HG03521 (cell line): ENCODE measurements at regions not wholly inside any gene's neighbourhood (a gene's known extent, or its start where the extent isn't known, plus 50 kb on each side); places are given as distances from the start of the nearest gene placed in this dataset.

Source experiments
- ATAC-seq: cut with Tn5 transposase; IDR thresholded peaks from one replicate; pipeline ENCODE4 v1.9.1; 2021; ENCODE audit warnings: mild to moderate bottlenecking, moderate library complexity; ENCODE audit not compliant: unreplicated experiment

DNA sequence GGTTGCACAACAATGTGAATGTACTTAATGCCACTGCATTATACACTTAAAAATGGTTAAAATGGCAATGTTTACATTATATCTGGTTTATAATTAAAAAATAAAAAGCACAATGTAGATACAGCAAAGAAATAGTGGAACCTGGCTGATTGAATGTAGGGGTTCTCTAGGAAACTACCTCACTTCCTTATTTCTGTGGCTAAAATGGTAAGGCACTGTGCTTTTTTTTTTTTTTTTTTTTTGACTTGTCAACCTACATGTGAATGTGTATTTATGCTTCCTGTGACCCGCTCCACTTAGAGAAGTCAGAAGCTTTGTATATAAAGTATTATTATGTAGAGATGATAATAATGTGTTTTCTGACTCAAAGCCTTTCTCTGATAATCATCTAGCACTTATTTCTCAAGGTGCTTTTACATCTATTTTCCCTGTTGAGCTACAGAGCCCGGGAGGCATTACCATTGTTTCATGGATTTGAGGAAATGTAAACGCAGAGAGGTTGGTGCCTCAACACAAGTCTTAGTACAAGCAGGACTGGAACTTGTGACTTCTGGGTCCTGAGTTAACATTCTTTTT lies 55.0 kb downstream of the SOX4 start:
- ATAC-seq, result no peak

DNA sequence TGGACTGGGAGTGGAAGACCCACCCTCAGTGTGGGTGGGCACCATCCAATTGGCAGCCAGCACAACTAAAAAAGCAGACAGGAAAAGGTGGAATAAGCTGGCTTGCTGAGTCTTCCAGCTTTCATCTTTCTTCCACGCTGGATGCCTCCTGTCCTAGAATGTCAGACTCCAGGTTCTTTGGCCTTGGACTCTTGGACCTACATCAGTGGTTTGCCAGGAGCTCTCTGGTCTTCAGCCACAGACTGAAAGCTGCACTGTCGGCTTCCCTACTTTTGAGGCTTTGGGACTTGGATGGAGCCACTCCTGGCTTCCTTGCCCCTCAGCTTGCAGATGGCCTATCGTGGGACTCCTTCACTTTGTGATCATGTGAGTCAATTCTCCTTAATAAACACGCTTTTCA lies 59.8 kb downstream of the SOX4 start:
- ATAC-seq, result no peak

DNA sequence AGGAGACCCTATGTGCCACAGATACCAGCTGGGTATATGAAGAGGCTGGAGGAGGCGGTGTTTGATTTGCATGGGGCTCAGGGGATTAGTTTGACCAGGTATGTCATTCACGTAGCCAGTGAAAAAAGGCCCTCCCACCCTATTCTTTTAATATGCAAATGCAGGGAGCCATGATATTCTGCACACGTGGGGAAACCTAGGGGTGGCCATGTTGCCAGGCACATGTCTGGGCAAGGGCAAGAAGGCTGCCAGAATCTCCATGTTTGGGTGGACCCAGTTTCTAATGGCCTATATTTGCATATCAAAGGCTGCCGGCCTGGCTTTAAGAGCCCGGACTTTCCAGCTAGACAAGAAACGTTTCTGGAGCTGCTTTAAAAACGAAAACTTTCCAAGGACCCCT lies 60.4 kb downstream of the SOX4 start:
- no peak for ATAC-seq

DNA sequence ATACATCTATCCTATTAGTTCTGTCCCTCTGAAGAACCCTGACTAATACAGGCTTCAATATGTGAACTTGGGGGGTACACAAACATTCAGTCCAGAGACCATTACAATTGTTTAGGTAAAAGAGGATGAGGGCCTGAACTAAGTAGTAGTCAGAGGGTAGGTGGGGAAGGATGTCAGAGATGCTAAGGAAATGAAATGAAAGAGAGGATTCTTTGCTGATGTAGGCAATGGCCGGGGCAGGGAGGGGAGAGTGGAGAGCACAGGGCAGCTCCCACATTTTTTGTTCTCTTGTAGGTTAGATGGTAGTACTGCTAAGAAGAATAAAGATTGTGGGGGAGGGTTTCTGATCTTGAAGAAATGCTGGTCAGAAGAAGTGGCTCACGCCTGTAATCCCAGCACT lies 60.8 kb downstream of the SOX4 start:
- no peak for ATAC-seq

DNA sequence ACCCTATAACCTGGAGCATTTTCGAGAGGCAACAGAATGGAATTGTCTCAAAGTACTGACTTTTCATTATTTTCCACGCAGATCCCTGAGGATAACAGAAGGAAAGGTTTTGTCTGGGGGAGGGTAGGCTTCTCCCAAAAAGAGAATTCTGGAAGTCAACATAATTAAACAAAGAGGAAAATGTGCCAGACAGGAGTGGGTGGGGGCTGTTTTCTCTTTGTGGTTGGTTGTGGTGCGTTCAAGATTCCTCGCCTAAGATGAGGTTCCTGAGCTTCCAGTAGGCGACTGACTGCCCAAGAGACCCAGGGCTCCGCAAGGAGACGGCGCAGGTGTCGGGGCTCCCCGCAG lies 70.4 kb downstream of the SOX4 start:
- ATAC-seq, result no peak

DNA sequence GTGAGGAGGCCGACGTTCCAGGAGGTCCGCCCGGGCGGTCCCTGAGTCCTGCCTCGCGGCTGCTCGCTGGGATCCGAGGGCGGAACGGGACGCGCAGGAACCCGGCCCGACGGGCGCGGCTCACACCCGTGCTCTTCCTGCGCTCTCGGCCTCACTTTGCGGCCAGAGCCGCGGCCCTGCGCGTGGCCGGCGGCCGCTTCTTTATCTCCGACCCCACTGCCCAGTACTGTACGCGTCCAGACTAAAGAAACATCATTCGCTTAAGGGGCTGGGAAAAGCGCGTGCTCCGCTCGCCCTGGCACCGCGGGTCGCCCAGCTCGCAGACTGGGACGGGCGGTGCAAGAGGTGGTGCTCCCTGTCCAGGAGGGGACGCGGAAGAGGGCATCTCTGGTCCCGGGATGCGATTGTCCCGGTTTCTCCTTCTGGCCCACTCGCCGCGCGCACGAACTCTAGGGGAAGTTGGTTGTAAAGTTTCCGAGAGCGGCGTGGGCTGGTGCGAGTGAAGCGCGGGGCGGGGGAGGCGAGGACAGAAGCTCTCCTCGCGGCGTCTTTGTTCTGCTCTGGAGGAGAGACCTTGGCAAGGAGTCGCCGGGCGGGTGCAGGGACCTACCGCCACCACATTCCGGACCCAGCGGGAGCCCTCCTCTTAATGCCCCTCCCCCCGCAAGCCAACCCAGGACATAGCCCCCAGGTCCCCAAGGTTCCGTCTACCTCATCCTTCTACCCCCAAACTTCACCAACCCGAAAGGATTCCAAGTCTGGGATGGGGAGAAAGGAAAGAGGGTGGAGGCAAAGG lies 71.0 kb downstream of the SOX4 start:
- ATAC-seq, result no peak

DNA sequence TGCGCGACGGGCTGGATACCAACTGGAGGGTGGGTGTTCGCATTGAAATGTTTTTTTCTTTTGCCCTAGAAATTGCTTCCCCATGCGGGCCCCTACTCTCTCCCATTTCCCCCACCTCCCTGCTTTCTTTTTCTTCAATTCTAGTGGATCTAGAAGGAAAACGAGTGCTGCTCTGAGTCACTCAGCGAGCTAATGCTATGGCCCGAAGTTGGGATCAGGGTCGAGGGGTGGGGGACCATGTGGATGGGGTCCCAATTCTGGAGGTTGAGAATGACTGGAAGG lies 71.5 kb downstream of the SOX4 start:
- ATAC-seq, result no peak

DNA sequence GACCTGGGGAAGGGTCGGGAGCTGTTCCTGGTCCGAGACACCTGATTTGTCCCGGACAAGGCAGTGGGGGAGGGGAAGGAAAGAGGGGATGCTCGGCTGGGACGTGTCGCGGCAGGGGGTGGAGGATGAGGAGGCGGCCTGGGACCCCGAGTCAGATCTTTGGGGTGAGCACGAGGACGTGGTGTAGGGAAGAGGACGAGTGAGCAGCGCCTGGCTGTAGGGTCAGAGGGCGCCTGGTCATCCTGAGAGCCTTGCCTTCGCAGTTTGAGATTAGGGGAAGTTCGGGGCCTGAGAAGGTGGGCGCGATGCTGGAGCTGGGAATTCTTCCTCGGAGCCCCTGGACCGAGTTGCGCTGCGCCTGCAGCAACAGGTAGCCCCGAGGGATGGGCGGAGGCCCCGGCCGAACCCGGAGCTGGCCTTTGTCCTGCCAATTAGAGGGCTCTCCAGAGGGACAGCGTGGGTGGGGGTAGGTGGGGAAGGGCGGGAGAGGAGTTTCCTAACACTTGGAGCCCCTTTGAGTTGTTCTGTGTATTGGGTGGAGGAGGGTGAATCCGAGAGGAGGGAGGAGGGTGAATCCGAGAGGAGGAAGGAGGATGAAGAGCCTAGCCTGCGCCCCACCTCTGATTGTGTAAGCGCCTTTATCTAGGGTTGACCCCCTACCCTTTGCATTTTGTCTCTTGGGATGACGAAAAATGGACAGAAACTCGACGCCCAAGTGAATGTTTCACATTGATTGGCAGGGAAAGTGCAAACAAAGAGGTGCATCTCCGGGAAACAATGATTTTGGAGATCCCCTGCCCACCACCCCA lies 72.0 kb downstream of the SOX4 start:
- no peak for ATAC-seq

DNA sequence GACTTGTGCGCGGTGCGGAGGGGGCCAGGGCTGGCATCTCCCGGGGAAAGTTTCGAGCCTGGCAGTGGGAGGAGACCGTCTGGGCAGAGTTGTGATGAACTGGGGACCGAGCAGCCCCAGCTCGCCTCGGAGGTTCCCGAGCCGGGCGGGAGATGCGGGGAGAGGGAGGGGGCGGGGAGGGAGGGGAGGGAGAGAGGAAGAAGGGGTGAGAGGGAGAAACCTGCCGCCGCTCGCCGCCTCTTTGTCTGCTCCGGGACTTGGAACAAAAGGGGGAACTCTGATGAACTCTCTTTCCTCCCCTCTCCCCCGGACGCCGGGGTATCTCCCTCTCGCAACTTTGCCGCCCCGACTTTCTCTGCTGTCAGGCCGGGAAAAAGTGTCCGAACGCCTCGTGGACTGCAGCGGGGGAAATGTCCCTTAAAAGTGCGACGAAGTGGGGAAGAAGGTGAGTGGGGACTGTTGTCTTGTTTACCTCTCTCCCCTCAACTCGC lies 72.7 kb downstream of the SOX4 start:
- no peak for ATAC-seq

DNA sequence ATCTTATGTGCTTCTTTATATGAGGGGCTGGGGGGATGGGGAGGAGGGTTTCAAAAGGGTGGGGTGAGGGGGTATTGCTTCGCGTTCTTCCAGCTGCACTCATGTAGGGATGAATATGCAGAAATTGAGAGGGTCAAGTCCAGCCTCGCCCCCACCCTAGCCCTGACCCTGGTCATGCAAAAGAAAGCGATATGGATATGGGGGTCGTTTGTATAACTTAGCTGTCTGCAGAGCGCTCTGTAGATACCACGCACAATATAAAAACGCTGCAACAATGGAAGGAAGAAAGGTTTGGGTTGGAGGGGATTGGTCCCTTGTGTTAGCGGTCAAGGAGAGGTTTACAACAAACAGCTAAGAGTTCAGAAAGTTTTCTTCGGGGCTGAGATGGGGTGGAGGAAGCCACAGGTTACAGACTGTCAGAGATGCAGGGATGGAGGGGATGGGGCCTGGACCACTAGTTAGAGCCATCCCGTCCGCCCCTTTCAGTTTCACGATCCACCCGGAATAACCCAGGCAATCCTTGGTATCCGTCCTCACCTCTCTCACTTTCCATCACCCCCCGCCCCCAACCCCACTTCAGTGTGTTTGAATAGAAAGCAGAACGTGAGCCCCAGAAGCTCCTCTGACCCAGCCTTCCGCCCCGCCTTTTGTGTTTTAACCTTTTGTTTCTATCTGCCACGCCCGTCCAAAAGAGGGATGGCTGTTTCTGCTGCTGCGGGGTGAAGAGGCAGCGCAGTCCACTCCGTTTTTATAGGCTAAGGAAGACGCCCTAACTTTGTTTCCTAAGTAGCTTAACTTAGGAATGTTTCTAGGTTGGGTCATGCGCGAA lies 73.5 kb downstream of the SOX4 start:
- ATAC-seq, result no peak

DNA sequence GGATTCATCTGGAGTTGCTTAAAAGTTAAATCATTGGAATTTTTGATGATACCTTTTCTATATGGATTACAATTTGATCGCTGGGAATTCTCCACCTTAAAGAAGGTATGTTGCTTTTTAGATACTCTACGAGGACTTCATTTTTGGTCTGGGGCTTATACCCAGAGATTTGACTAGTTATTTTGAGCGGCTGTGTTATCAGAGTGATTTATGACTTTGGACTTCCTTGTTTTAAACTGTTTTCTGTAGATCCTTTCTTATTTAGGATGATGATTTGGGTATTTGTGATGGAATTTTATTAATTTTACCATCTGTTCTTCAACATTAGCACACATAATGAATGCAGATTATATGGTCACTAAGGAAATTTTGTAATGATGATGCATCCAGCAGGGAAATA lies 75.2 kb downstream of the SOX4 start:
- ATAC-seq, result no peak

DNA sequence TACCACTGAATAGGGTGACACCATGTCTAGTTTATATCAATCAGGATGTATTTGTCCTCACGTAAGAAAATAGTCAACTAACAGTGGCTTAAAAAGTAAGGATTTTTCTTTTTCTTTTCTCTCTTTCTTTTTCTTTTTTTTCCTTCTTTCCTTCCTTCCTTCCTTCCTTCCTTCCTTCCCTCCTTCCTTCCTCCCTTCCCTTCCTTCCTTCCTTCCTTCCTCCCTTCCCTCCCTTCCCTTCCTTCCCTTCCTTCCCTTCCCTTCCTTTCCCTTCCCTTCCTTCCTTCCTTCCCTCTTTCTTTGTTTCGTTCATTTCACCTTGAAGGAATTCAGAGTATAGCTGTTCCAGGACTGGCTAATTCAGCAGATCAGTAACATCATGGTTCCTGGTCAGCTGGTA lies 83.2 kb downstream of the SOX4 start:
- ATAC-seq, result no peak

DNA sequence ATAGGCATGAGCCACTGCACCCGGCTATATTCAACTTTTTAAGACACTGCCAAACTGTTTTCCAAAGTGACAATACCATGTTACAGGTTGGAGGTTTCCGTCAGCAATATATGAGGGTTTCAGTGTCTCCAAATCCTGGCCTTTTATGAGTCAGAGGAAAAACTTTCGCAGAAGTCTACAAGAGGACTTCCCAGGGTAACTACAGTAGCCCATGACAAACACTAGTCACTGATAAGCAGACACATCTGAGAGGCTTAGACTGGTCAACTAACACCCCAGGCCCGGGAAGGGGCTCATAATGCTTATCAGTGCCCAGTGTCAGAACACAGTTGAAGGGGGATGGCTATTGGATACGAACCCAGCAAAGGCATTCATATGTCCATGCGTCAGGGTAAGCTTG lies 85.4 kb downstream of the SOX4 start:
- ATAC-seq, result no peak

DNA sequence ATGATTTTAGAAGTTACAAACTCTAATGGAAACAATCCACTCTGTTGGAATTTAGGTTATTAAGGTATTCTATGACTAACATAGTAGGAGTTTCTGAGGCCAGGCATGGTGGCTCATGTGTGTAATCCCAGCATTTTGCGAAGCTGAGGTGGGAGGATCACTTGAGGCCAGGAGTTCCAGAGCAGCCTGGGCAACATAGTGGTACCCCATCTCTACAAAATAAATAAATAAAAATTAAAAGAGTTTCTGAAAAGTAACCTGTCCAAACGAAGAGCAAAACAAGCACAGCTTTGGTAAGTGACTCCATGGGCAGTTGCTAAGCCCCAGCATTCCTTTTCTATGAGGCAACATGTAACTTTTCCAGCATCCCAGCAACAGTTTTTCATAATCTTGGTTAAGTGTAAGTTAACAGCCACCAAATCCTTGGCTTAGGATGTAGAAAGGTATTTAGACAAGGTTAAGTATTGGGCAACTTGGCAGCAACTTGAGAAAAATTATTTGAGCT lies 86.3 kb downstream of the SOX4 start:
- ATAC-seq, result no peak

DNA sequence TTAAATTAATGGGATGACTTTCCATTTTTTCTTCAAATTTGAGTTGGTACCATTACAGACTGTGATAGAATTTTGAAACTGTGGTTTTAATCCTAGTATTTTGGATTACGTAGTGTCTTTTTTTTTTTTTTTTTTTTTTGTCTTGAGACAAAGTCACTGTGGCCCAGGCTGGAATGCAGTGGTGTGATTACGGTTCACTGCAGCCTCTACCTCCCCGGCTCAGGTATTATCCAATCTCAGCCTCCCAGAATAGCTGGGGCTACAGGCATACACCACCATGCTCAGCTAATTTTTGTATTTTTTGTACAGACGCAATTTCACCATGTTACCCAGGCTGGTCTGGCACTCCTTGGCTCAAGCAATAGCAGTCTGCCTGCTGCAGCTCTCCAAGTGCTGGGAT lies 87.1 kb downstream of the SOX4 start:
- no peak for ATAC-seq

DNA sequence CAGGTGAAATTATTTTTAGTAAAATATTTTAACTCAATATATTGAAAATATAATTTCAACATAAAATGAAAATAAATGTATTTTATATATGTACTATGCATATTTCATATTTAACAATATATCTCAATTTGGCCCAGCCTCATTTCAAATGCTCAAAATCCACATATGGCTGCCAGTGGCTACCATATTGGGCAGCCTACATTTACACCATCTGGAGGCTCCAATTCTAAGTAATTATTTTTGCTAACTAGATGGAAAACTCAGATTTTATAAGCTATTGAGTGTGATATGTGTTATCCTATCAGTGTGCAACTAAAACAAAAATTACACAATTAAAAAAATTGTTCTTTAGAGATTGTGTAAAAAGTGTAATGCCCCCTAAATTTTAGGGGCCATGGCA lies 96.9 kb downstream of the SOX4 start:
- ATAC-seq, result no peak

DNA sequence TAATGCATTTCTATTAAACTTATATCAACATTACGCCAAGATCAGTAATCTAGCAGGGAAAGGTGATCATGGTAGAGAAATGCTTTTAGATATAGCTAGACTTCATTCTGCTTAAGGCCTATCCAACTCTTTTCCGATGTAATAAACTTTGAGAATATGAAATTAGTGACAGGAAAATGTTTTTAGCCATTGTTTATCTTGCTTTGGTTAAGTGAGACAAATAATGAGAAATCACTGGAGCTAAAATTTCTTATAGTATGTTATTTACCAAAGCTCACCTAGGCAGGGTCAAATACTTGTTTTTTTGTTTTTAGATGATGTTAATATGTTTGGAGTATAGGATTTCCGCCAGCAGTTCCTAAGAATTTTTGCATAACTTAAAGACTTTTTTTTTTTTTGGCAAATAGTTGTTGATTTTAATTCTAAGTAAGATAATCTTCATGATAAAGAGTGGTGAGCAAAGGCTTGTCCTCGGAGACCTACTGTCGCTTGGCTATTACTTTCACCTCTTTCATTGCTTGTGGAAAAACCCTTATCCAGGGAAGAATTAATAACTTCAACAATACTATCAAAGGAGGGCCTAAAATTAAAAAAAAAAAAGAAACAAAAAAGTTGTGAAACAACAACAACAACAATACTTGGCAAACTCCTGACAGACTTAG lies 98.3 kb downstream of the SOX4 start:
- ATAC-seq, result no peak

DNA sequence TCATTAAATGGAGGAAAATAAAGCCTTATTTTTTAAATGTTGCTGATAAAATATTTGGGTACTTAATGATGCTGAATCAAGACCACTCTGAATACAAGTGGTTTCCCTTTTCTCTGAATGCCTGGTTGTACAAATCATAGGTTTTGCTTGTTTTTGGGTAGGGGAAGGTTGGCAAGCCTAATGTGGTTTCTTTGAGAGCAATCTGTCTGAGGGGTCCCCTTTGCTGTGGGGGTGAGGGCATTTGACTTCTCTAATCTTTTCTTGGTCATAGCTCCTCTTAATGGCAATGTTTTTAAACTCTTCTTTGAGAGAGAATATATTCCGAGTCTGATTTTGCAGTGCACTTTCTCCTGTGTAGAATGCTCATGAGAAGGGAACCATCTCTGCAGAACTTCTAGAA lies 99.2 kb downstream of the SOX4 start:
- no peak for ATAC-seq

DNA sequence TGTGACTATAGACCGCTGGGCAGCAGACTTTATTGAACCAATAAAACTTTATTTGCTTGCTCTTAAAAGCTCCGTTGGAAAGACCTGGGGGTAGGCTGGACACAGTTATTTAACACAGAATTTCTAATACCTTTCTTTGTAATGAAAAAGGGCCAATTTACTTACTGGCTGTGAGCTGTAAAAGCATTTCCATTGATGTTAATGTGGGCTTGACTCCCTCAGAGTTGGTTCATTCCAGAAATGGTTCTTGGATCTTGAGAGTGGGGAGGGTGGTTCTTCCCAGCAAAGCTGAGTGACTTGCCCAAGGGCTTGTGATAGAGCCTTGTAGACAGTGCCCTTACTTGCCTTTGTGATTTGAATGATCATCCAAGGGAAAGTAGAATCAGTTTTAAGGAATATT lies 100.6 kb downstream of the SOX4 start:
- ATAC-seq, result no peak

DNA sequence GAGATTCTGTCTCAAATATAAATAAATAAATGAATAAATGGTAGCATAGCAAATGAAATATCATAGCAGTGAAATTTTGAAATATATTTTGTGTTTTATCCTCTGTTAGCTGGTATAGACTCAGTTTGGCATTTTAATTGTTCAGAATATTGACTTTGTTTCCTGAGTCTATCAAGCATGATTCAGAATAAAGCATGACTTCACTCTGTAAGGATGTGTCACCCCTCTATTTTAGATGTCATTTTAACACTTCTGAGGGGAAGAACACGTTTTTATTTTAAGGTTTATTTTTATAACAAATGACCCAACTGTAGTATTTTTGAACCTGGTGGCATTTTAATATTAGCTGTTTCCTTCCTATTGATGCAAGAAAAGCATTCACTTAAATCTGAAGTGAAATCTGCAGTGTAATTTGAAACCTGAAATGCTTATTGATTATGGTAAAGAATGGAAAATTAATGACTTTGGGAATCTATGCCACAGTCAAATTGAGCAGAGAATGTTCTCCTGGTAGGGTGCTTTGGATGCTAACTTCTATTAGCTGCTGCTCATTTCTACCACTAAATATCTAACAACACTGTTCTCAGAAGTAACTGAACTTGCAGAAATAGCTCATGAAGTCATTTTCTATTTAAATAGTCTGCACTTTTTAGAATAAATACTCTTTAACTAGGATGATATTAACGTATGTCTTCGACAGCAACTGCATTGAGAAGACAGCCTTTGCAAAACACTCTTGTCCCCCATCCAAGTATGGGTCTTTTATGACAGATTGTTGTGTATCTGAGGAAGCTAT lies 114.2 kb downstream of the SOX4 start:
- no peak for ATAC-seq
